Neural cell (in vitro differentiated cells): ENCODE measurements at regions not wholly inside any gene's neighbourhood (a gene's known extent, or its start where the extent isn't known, plus 50 kb on each side); places are given as distances from the start of the nearest gene placed in this dataset.

Experiments used
- H2AFZ ChIP-seq: fragments of 200-600, 300-800 bp; sonication (generic), shearing (Covaris generic); 2 replicates; pipeline ENCODE4 v1.6.0; 2014; ENCODE audit warnings: low read depth, mild to moderate bottlenecking, antibody characterized with exemption, low read length, moderate library complexity
- H3F3A ChIP-seq: fragments of 200-600 bp; shearing (Covaris generic); 2 replicates; pipeline ENCODE4 v1.6.1; 2016; ENCODE audit warnings: mild to moderate bottlenecking, moderate library complexity, mixed read lengths, antibody characterized with exemption, low read length; ENCODE audit not compliant: insufficient read depth, poor library complexity, severe bottlenecking
- H3K27ac ChIP-seq: fragments of 200-600, 300-800 bp; sonication (generic), shearing (Covaris generic); 2 replicates; pipeline ENCODE4 v1.5.1; 2014; ENCODE audit warnings: mild to moderate bottlenecking, low read length, moderate library complexity
- H3K27me3 ChIP-seq: fragments of 300-800, 200-600 bp; sonication (generic), shearing (Covaris generic); 2 replicates; pipeline ENCODE4 v1.6.0; 2014; ENCODE audit warnings: mild to moderate bottlenecking, low read depth, low read length, moderate library complexity; ENCODE audit not compliant: insufficient read depth
- H3K36me3 ChIP-seq: fragments of 300-800, 200-600 bp; sonication (generic), shearing (Covaris generic); 2 replicates; pipeline ENCODE4 v1.5.1; 2014; ENCODE audit warnings: mild to moderate bottlenecking, antibody characterized with exemption, low read length, moderate library complexity; ENCODE audit not compliant: insufficient read depth
- H3K4me2 ChIP-seq: fragments of 300-800, 200-600 bp; sonication (generic), shearing (Covaris generic); 2 replicates; pipeline ENCODE4 v1.6.0; 2014; ENCODE audit warnings: mild to moderate bottlenecking, low read length
- H3K4me3 ChIP-seq: fragments of 300-800, 200-600 bp; sonication (generic), shearing (Covaris generic); 2 replicates; pipeline ENCODE4 v1.5.1; 2014; ENCODE audit warnings: mild to moderate bottlenecking, low read length, moderate library complexity
- H3K79me2 ChIP-seq: fragments of 200-600 bp; shearing (Covaris generic); replicated peaks from 2 replicates; pipeline ENCODE4 v1.6.0; 2014; ENCODE audit warnings: mild to moderate bottlenecking, low read length, moderate library complexity; ENCODE audit not compliant: insufficient read depth
- H3K9ac ChIP-seq: fragments of 300-800, 200-600 bp; sonication (generic), shearing (Covaris generic); 2 replicates; pipeline ENCODE4 v1.6.1; 2016; ENCODE audit warnings: mild to moderate bottlenecking, low read length, mixed read lengths
- H3K9me2 ChIP-seq: fragments of 200-600 bp; shearing (Covaris generic); 2 replicates; pipeline ENCODE4 v1.6.1; 2016; ENCODE audit warnings: mild to moderate bottlenecking, low read length, mixed read lengths; ENCODE audit not compliant: insufficient read depth
- H3K9me3 ChIP-seq: fragments of 200-600, 300-800 bp; sonication (generic), shearing (Covaris generic); 2 replicates; pipeline ENCODE4 v1.6.1; 2016; ENCODE audit warnings: mild to moderate bottlenecking, mixed run types, low read length, moderate library complexity, mixed read lengths
- H4K20me1 ChIP-seq: fragments of 200-600 bp; shearing (Covaris generic); 2 replicates; pipeline ENCODE4 v1.6.1; 2016; ENCODE audit warnings: mild to moderate bottlenecking, mixed run types; ENCODE audit not compliant: insufficient read depth
- EP300 ChIP-seq: fragments of 450-650 bp; conservative IDR thresholded peaks from 2 replicates; pipeline ENCODE4 v1.6.1; 2014; ENCODE audit warnings: antibody characterized with exemption, mild to moderate bottlenecking, moderate library complexity; ENCODE audit not compliant: poor library complexity, severe bottlenecking
- EZH2 ChIP-seq: fragments of 200-600, 300-800 bp; shearing (Covaris generic), sonication (generic); IDR thresholded peaks from 2 replicates; pipeline ENCODE4 v1.6.1; 2014; ENCODE audit warnings: antibody characterized with exemption, low read length, borderline replicate concordance, mild to moderate bottlenecking; ENCODE audit not compliant: insufficient read depth, poor library complexity, severe bottlenecking
- MXI1 ChIP-seq: fragments of 450-650 bp; conservative IDR thresholded peaks from 2 replicates; pipeline ENCODE4 v1.6.1; 2014; ENCODE audit warnings: antibody characterized with exemption, mild to moderate bottlenecking; ENCODE audit not compliant: poor library complexity, severe bottlenecking
- RAD21 ChIP-seq: fragments of 450-650 bp; conservative IDR thresholded peaks from 2 replicates; pipeline ENCODE4 v1.6.1; 2014; ENCODE audit warnings: antibody characterized with exemption, mild to moderate bottlenecking, moderate library complexity
- TF ChIP-seq, protein P1 (sequence below): IDR thresholded peaks from 2 replicates; pipeline ENCODE4 v1.6.1; 2012; ENCODE audit warnings: borderline replicate concordance

DNA sequence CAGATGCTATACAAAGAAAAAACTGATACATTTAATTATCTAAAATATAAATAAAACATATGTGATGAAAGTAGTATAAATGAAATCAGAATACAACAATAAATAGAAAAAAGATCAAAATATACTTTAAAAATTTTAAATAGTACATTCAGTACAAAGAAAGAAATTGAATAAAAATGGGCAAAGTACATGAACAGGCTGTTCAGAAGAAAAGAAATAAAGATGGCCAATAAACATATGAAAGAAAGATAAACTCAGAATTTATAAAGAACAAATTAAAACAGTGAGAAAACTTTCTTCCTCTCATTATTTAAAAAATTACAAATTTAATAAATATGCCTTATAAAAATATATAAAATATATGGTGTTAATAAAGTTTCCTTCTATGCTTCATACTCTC is 50.5 kb upstream of the AMOTL1 start:
- Histone ChIP-seq H4K20me1 (no peaks in the 10 kb centered on the region), H2AFZ (no peak overlapping the region), H3K9me3 (no peaks in the 10 kb centered on the region), H3K4me3 (no peak overlapping the region), H3K79me2 (no peaks in the 10 kb centered on the region), H3F3A (no peaks in the 10 kb centered on the region), H3K36me3 (no peaks in the 10 kb centered on the region), H3K9ac (no peak overlapping the region), H3K27ac (no peak overlapping the region), H3K4me2 (no peak overlapping the region), H3K9me2 (no peaks in the 10 kb centered on the region), H3K27me3 (no peaks in the 10 kb centered on the region)
- no peak for TF ChIP-seq EP300
- no peak for TF ChIP-seq RAD21
- TF ChIP-seq MXI1: no peak
- TF ChIP-seq EZH2: no peak
- TF ChIP-seq, protein P1, sequence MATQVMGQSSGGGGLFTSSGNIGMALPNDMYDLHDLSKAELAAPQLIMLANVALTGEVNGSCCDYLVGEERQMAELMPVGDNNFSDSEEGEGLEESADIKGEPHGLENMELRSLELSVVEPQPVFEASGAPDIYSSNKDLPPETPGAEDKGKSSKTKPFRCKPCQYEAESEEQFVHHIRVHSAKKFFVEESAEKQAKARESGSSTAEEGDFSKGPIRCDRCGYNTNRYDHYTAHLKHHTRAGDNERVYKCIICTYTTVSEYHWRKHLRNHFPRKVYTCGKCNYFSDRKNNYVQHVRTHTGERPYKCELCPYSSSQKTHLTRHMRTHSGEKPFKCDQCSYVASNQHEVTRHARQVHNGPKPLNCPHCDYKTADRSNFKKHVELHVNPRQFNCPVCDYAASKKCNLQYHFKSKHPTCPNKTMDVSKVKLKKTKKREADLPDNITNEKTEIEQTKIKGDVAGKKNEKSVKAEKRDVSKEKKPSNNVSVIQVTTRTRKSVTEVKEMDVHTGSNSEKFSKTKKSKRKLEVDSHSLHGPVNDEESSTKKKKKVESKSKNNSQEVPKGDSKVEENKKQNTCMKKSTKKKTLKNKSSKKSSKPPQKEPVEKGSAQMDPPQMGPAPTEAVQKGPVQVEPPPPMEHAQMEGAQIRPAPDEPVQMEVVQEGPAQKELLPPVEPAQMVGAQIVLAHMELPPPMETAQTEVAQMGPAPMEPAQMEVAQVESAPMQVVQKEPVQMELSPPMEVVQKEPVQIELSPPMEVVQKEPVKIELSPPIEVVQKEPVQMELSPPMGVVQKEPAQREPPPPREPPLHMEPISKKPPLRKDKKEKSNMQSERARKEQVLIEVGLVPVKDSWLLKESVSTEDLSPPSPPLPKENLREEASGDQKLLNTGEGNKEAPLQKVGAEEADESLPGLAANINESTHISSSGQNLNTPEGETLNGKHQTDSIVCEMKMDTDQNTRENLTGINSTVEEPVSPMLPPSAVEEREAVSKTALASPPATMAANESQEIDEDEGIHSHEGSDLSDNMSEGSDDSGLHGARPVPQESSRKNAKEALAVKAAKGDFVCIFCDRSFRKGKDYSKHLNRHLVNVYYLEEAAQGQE: no peak
